ENCODE measurements at regions not wholly inside any gene's neighbourhood (a gene's known extent, or its start where the extent isn't known, plus 50 kb on each side); places are given as distances from the start of the nearest gene placed in this dataset.
A peak's percentile ranks its signal among the peaks of the same experiment; 100 is the strongest.

DNA sequence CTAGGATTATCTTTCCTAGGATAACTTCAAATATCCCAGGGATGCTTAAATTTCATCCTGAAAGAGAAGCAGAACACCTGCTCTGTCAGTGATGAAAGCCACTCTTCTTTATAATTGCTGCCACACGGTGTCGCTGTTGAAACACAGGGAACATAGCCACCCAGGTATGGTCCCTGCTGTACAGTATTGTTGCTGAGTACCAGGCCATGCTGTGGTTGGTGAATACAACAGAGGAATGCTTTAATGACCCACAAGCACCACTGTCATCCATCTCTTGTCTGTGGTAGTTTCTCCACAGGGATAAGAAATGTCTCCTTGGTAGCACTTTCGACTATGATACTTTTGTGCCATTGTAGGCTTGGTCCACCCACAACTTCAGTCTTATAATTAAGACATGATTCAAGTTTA lies 70.6 kb upstream of the STARD3NL start (continued):
- TF ChIP-seq ZNF565 (CRISPR knock-in tag; conservative IDR thresholded peaks at IDR 0.05; ENCODE audit: low read depth), result no peak

DNA sequence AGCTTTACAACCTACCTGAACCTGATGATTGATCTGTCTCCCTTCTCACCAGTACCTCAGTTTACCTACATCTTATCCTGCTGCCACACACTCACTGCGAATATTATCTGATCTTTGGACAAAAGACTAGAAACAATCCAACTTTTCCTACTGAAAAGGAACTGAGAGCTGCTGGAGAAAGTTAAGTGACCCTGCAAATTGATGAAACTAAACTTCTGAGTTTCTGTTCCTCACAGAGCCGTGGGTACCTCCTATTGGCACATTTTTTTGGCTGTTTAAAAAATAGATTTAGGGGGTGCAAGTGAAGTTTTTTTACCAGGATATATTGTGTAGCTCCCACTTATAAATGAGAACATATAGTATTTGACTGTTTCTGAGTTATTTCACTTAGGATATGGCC lies 66.0 kb upstream of the STARD3NL start:
- ATAC-seq, result no peak
- TF ChIP-seq CSDC2 (CRISPR knock-in tag; IDR thresholded peaks at IDR 0.05), result no peak
- no peak for TF ChIP-seq ARNTL (CRISPR knock-in tag; IDR thresholded peaks at IDR 0.05; ENCODE audit: borderline replicate concordance, low read depth)
- no peak for TF ChIP-seq OSR1 (CRISPR knock-in tag; IDR thresholded peaks at IDR 0.05)
- TF ChIP-seq BACH2 (CRISPR knock-in tag; IDR thresholded peaks at IDR 0.05; ENCODE audit: borderline replicate concordance), result no peak
- TF ChIP-seq, protein P1, sequence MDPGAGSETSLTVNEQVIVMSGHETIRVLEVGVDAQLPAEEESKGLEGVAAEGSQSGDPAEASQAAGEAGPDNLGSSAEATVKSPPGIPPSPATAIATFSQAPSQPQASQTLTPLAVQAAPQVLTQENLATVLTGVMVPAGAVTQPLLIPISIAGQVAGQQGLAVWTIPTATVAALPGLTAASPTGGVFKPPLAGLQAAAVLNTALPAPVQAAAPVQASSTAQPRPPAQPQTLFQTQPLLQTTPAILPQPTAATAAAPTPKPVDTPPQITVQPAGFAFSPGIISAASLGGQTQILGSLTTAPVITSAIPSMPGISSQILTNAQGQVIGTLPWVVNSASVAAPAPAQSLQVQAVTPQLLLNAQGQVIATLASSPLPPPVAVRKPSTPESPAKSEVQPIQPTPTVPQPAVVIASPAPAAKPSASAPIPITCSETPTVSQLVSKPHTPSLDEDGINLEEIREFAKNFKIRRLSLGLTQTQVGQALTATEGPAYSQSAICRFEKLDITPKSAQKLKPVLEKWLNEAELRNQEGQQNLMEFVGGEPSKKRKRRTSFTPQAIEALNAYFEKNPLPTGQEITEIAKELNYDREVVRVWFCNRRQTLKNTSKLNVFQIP (CRISPR knock-in tag; IDR thresholded peaks at IDR 0.05; ENCODE audit: borderline replicate concordance, low read depth), result no peak
- TF ChIP-seq ZNF70 (CRISPR knock-in tag; IDR thresholded peaks at IDR 0.05), result no peak
- no peak for TF ChIP-seq PPARA (CRISPR knock-in tag; IDR thresholded peaks at IDR 0.05; ENCODE audit: borderline replicate concordance)
- no peak for TF ChIP-seq TCF4 (CRISPR knock-in tag; IDR thresholded peaks at IDR 0.05; ENCODE audit: borderline replicate concordance)

DNA sequence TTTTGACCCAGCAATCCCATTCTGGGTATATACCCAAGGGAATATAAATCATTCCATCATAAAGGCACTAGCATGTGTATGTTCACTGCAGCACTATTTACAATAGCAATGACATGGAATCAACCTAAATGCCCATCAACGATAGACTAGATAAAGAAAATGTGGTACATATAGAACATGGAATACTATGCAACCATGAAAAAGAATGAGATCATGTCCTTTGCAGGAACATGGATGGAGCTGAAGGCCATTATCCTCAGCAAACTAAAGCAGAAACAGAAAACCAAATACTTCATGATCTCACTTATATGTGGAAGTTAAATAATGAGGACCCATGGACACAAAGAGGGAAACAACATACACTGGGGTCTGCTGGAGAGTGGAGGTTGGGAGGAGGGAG lies 58.0 kb upstream of the STARD3NL start:
- no peak for ATAC-seq
- TF ChIP-seq ZNF8 (CRISPR knock-in tag; IDR thresholded peaks at IDR 0.05) (peak; percentile 94), SNAI2 (CRISPR knock-in tag; IDR thresholded peaks at IDR 0.05) (no peak)

DNA sequence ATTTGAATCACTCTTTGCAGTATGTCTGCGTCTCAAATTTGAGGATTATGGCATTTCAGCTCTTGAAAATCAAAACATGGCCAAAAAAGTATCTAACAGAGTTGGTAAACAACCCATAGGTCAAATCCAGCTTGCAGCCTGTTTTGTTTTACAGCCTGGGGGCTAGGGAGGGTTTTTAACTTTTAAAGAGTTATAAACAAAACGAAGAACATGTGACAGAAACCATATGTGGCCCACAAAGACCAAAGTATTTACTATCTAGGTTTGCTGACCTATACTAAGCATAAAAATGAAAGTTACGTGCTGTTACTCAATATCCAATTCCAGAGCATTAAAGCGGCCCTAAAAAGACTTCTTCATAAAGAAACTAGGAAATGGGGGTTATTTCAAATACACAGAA lies 55.5 kb upstream of the STARD3NL start:
- ATAC-seq, result no peak
- TF ChIP-seq, protein P1 (CRISPR knock-in tag; IDR thresholded peaks at IDR 0.05; ENCODE audit: borderline replicate concordance, low read depth), result no peak
- TF ChIP-seq ZFP3 (CRISPR knock-in tag; IDR thresholded peaks at IDR 0.05), result no peak
- TF ChIP-seq, protein P2, sequence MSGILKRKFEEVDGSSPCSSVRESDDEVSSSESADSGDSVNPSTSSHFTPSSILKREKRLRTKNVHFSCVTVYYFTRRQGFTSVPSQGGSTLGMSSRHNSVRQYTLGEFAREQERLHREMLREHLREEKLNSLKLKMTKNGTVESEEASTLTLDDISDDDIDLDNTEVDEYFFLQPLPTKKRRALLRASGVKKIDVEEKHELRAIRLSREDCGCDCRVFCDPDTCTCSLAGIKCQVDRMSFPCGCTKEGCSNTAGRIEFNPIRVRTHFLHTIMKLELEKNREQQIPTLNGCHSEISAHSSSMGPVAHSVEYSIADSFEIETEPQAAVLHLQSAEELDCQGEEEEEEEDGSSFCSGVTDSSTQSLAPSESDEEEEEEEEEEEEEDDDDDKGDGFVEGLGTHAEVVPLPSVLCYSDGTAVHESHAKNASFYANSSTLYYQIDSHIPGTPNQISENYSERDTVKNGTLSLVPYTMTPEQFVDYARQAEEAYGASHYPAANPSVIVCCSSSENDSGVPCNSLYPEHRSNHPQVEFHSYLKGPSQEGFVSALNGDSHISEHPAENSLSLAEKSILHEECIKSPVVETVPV (CRISPR knock-in tag; IDR thresholded peaks at IDR 0.05), result no peak
- no peak for TF ChIP-seq TCF4 (CRISPR knock-in tag; IDR thresholded peaks at IDR 0.05; ENCODE audit: borderline replicate concordance)
- no peak for TF ChIP-seq CSDC2 (CRISPR knock-in tag; IDR thresholded peaks at IDR 0.05)
- no peak for TF ChIP-seq TOX (CRISPR knock-in tag; IDR thresholded peaks at IDR 0.05; ENCODE audit: borderline replicate concordance)
- TF ChIP-seq, protein P3, sequence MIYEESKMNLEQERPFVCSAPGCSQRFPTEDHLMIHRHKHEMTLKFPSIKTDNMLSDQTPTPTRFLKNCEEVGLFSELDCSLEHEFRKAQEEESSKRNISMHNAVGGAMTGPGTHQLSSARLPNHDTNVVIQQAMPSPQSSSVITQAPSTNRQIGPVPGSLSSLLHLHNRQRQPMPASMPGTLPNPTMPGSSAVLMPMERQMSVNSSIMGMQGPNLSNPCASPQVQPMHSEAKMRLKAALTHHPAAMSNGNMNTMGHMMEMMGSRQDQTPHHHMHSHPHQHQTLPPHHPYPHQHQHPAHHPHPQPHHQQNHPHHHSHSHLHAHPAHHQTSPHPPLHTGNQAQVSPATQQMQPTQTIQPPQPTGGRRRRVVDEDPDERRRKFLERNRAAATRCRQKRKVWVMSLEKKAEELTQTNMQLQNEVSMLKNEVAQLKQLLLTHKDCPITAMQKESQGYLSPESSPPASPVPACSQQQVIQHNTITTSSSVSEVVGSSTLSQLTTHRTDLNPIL (CRISPR knock-in tag; IDR thresholded peaks at IDR 0.05; ENCODE audit: low read depth), result no peak
- TF ChIP-seq RARB (CRISPR knock-in tag; IDR thresholded peaks at IDR 0.05), result no peak
- TF ChIP-seq OSR1 (CRISPR knock-in tag; IDR thresholded peaks at IDR 0.05), result no peak
- no peak for TF ChIP-seq ZNF8 (CRISPR knock-in tag; IDR thresholded peaks at IDR 0.05)
- no peak for TF ChIP-seq SNAI2 (CRISPR knock-in tag; IDR thresholded peaks at IDR 0.05)
- no peak for TF ChIP-seq ISL1 (CRISPR knock-in tag; IDR thresholded peaks at IDR 0.05)

DNA sequence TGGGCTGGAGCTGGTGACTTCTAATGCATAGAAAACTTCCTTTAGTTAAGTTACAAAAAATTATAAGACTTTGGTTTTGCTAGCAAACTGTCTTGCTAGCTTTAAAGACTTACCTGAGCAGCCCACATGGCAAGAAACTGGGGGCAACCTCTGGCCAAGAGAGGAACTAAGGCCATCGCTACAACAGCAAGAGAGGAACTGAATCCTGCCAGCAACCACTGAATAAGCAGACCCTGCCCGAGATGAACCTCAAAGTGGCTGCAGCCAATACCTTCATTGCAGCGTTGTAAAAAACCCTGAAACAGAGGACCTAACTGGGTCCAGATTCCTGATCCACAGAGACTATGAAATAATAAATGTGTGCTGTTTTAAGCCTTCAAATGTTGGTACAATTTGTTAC lies 54.6 kb upstream of the STARD3NL start:
- ATAC-seq, result no peak
- TF ChIP-seq ZFP30 (CRISPR knock-in tag; IDR thresholded peaks at IDR 0.05) (no peak), ZC3H10 (CRISPR knock-in tag; IDR thresholded peaks at IDR 0.05) (no peak), ZNF8 (CRISPR knock-in tag; IDR thresholded peaks at IDR 0.05) (no peak), ZNF565 (CRISPR knock-in tag; conservative IDR thresholded peaks at IDR 0.05; ENCODE audit: low read depth) (no peak), ARNTL (CRISPR knock-in tag; IDR thresholded peaks at IDR 0.05; ENCODE audit: borderline replicate concordance, low read depth) (no peak), PPARA (CRISPR knock-in tag; IDR thresholded peaks at IDR 0.05; ENCODE audit: borderline replicate concordance) (no peak), ZNF70 (CRISPR knock-in tag; IDR thresholded peaks at IDR 0.05) (no peak), TOX (CRISPR knock-in tag; IDR thresholded peaks at IDR 0.05; ENCODE audit: borderline replicate concordance) (no peak), BACH2 (CRISPR knock-in tag; IDR thresholded peaks at IDR 0.05; ENCODE audit: borderline replicate concordance) (no peak), CSDC2 (CRISPR knock-in tag; IDR thresholded peaks at IDR 0.05) (no peak), GLIS3 (CRISPR knock-in tag; IDR thresholded peaks at IDR 0.05) (no peak)
- TF ChIP-seq, protein P3 (CRISPR knock-in tag; IDR thresholded peaks at IDR 0.05; ENCODE audit: low read depth), result no peak
- TF ChIP-seq, protein P2 (CRISPR knock-in tag; IDR thresholded peaks at IDR 0.05), result no peak
- TF ChIP-seq, protein P1 (CRISPR knock-in tag; IDR thresholded peaks at IDR 0.05; ENCODE audit: borderline replicate concordance, low read depth), result no peak

Measured in SK-N-SH treated with all-trans-retinoic acid at 6 μM for 48 hours (cell line).